ENCODE measurements at regions not wholly inside any gene's neighbourhood (a gene's known extent, or its start where the extent isn't known, plus 50 kb on each side); places are given as distances from the start of the nearest gene placed in this dataset.

DNA sequence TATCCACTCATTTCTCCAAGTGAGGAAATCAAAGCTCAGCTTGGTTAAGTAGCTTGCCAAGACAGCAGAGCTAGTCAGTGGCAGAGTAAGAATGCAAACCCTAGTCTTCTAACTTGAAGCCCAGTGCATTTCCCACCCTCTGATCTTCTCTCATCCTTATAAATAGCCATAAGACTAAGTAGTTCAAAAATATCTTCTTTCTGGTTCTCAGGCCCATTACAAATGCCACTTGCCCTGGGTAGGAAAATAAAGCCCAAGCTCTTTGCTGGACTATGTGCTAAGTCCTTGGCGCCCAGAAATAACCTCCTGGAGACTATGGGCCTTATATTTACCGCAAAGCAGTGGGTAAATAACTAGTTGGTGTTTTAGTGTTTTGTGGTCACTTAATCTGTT, 505.8 kb downstream of the PLPP3 start:
- H3K4me3 ChIP-seq: no peak overlapping the region
- H3K27ac ChIP-seq: peak overlapping the region in 1 of 2 donors; percentile 74
- H3K36me3 ChIP-seq (ENCODE audit: low read depth, missing control alignments): no peaks in the 10 kb centered on the region
- no peaks in the 10 kb centered on the region for H3K27me3 ChIP-seq
- intact Hi-C loops (cut with DNase I; ENCODE audit: low total_unique reads): no loop called here
- no peak for TF ChIP-seq POLR2A (IDR thresholded peaks at IDR 0.05)
- TF ChIP-seq, protein P1, sequence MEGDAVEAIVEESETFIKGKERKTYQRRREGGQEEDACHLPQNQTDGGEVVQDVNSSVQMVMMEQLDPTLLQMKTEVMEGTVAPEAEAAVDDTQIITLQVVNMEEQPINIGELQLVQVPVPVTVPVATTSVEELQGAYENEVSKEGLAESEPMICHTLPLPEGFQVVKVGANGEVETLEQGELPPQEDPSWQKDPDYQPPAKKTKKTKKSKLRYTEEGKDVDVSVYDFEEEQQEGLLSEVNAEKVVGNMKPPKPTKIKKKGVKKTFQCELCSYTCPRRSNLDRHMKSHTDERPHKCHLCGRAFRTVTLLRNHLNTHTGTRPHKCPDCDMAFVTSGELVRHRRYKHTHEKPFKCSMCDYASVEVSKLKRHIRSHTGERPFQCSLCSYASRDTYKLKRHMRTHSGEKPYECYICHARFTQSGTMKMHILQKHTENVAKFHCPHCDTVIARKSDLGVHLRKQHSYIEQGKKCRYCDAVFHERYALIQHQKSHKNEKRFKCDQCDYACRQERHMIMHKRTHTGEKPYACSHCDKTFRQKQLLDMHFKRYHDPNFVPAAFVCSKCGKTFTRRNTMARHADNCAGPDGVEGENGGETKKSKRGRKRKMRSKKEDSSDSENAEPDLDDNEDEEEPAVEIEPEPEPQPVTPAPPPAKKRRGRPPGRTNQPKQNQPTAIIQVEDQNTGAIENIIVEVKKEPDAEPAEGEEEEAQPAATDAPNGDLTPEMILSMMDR (IDR thresholded peaks at IDR 0.05): no peak
- H3K4me1 ChIP-seq: peaks cover 9% of the 10 kb centered on the region
- no peaks in the 10 kb centered on the region for H3K9me3 ChIP-seq
- 51 to 73% methylated on average over 2 of the region's 2 CpGs for WGBS, 2 donors
- no peak for DNase-seq

DNA sequence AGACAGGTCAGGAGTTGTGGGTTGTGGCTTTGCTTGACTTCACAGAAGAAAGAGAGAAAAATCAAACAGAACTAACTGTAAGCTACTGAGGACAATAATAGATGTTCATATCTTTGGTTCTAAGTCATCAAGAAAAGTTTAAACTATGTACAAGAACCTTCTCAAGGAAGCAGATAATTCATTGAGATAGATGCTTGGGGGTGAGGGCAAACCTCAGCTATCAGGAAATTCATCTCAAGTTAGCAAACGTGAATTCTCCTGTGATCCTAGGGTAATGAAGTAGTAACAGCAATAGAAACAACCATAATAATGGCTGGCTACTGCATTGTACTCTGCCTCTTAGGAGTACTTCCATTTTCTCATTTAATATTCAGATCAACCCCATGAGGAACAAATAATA, 506.2 kb downstream of the PLPP3 start:
- WGBS, 2 donors: 50 to 57% methylated on average over 1 of the region's 1 CpG
- TF ChIP-seq, protein P1 (IDR thresholded peaks at IDR 0.05): no peak
- no peak for TF ChIP-seq POLR2A (IDR thresholded peaks at IDR 0.05)
- H3K4me3 ChIP-seq: no peak overlapping the region
- peak overlapping the region in 1 of 2 donors; percentile 74 for H3K27ac ChIP-seq
- no peaks in the 10 kb centered on the region for H3K36me3 ChIP-seq (ENCODE audit: low read depth, missing control alignments)
- H3K27me3 ChIP-seq: no peaks in the 10 kb centered on the region
- peaks cover 9% of the 10 kb centered on the region for H3K4me1 ChIP-seq
- intact Hi-C loops (cut with DNase I; ENCODE audit: low total_unique reads): no loop called here
- no peaks in the 10 kb centered on the region for H3K9me3 ChIP-seq
- DNase-seq: no peak

DNA sequence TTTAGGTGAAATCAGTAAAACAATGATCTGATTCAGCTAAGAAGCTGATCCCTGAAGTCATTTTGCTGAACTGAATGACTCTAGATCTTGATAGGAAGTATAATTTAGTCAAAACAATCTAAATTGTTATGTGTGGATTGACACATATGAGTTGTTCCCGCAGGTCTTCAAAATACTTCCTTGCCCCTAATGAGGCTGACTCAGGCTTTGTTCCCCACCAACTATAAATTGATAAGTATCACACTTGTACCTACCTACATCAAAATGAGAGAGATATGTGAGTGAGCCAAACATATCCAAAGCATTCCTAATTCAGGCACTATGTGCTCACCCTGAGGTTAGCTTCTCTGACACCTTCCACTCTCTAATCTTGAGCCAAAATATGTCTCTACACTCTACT, 507.1 kb downstream of the PLPP3 start:
- no peaks in the 10 kb centered on the region for H3K27me3 ChIP-seq
- WGBS, 2 donors: 89% methylated on average over 1 of the region's 1 CpG
- no peak for DNase-seq
- intact Hi-C loops (cut with DNase I; ENCODE audit: low total_unique reads): no loop called here
- no peaks in the 10 kb centered on the region for H3K36me3 ChIP-seq (ENCODE audit: low read depth, missing control alignments)
- TF ChIP-seq, protein P1 (IDR thresholded peaks at IDR 0.05): no peak
- TF ChIP-seq POLR2A (IDR thresholded peaks at IDR 0.05): no peak
- no peaks in the 10 kb centered on the region for H3K9me3 ChIP-seq
- H3K4me1 ChIP-seq: peaks cover 9% of the 10 kb centered on the region
- H3K4me3 ChIP-seq: no peak overlapping the region
- H3K27ac ChIP-seq: peak overlapping the region in 1 of 2 donors; percentile 74

DNA sequence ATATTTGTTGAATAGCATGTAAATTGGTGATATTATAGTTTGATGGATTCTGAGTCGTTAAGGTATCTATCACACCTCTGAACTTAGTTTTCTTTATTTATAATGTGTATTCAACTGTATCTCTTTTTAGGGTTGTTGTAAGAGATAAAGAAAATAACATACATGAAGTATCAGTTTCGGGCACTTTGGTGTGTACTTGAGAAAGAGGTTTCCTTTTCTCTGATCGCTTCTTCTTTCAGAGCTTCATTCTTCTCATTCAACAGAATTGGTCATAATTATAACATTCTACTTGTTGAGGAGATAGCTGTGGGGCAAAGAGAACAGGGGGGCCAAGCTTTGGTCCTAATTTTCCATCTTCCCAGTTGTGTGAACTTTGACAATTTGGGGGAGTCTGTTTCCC, 508.0 kb downstream of the PLPP3 start:
- no peak for DNase-seq
- no peak overlapping the region for H3K4me3 ChIP-seq
- no peaks in the 10 kb centered on the region for H3K9me3 ChIP-seq
- no peaks in the 10 kb centered on the region for H3K36me3 ChIP-seq (ENCODE audit: low read depth, missing control alignments)
- H3K27ac ChIP-seq: no peak overlapping the region
- no peaks in the 10 kb centered on the region for H3K27me3 ChIP-seq
- 95 to 96% methylated on average over 3 of the region's 3 CpGs for WGBS, 2 donors
- intact Hi-C loops (cut with DNase I; ENCODE audit: low total_unique reads): no loop called here
- peaks cover 9% of the 10 kb centered on the region for H3K4me1 ChIP-seq
- TF ChIP-seq POLR2A (IDR thresholded peaks at IDR 0.05): no peak
- TF ChIP-seq, protein P1 (IDR thresholded peaks at IDR 0.05): no peak

DNA sequence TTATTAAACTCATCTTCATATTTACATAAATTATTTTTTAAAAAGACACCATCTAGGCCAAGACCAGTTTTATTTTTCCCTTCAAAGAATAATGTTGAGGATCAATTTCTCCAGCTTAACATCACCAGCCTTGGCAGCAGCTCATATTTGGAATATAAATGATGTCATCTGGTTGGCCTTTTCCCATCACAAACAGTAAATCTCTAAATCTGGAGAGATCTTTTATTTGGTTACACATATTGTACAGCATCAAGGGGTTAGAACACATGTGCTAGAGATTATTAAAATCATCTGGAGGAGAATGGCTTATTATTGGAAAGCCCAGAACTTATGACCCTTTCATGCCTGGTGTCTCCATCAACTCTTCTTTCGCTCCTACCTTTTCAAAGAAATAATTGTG, 508.8 kb downstream of the PLPP3 start:
- Histone ChIP-seq H3K4me3 (no peak overlapping the region), H3K27me3 (no peaks in the 10 kb centered on the region), H3K27ac (no peak overlapping the region), H3K9me3 (no peaks in the 10 kb centered on the region), H3K4me1 (peaks cover 9% of the 10 kb centered on the region), H3K36me3 (ENCODE audit: low read depth, missing control alignments) (no peaks in the 10 kb centered on the region)
- TF ChIP-seq POLR2A (IDR thresholded peaks at IDR 0.05): no peak
- TF ChIP-seq, protein P1 (IDR thresholded peaks at IDR 0.05): no peak
- intact Hi-C loops (cut with DNase I; ENCODE audit: low total_unique reads): no loop called here
- 89 to 94% methylated on average over 1 of the region's 1 CpG for WGBS, 2 donors
- no peak for DNase-seq

Data from testis (tissue), 2 donors.